HCT116 (cell line): ENCODE measurements at regions not wholly inside any gene's neighbourhood (a gene's known extent, or its start where the extent isn't known, plus 50 kb on each side); places are given as distances from the start of the nearest gene placed in this dataset.

Experiments
- ATAC-seq: fragments of 200-7000 bp; cut with Tn5 transposase; 2 replicates; pipeline ENCODE4 v1.9.1; 2020; ENCODE audit warnings: mild to moderate bottlenecking, moderate library complexity
- BruUV-seq: library from RNA; stranded (reverse); fragments of 400-500 nt; replicated peaks from 2 replicates; lab custom pipeline; 2021; lab: Mats Ljungman, UMichigan
- CTCF ChIA-PET: fragments of 300-600 bp; sonication (Branson Sonifier 250); formaldehyde crosslinking; loops from one replicate; lab custom pipeline; 2021; ENCODE audit warnings: antibody characterized with exemption; lab: Charles Lee
- POLR2A ChIA-PET: fragments of 300-600, 350-600 bp; sonication (Branson Sonifier 250); formaldehyde crosslinking; loops from one replicate; lab custom pipeline; 2021; ENCODE audit warnings: antibody characterized with exemption; lab: Charles Lee
- RAD21 ChIA-PET, 2 experiments: fragments of 300-600 bp; sonication (Branson Sonifier 250); formaldehyde crosslinking; loops; one replicate each; lab custom pipeline; 2023; ENCODE audit warnings: low total read pairs in 2 of 2; ENCODE audit not compliant: uncharacterized antibody in 2 of 2, unreplicated experiment in 2 of 2, low non-redundant PET in 1 of 2; lab: Charles Lee
- DNase-seq: peaks from one replicate; pipeline ENCODE4 v3.0.0-alpha.2; 2010; ENCODE audit warnings: low read depth, low spot score
- H2AFZ ChIP-seq: fragments of 200-600 bp; shearing (Covaris generic), sonication (generic); 2 replicates; pipeline ENCODE4 v1.6.1; 2017; ENCODE audit warnings: low read depth, mixed run types, mixed read lengths, antibody characterized with exemption, low read length; ENCODE audit not compliant: poor library complexity, severe bottlenecking
- H3K27ac ChIP-seq: 2 replicates; pipeline ENCODE4 v1.5.1; 2012; ENCODE audit warnings: low read depth, low read length
- H3K27me3 ChIP-seq: fragments of 200-600 bp; sonication (generic); 2 replicates; pipeline ENCODE4 v1.6.1; 2016; ENCODE audit warnings: mixed run types, low read length, mixed read lengths; ENCODE audit not compliant: insufficient read depth
- H3K36me3 ChIP-seq, 2 experiments: fragments of 200-500 bp in 1 of 2; fragments of 200-600 bp in 1 of 2; sonication (Bioruptor generic) in 1 of 2; sonication (generic) in 1 of 2; 2 replicates each; pipeline versions ENCODE4 v1.5.1 to v1.6.1; 2014 to 2016; ENCODE audit warnings: low read length in 2 of 2, inconsistent platforms in 1 of 2, mixed read lengths in 1 of 2, mixed run types in 1 of 2; ENCODE audit not compliant: insufficient read depth in 2 of 2, control insufficient read depth in 1 of 2
- H3K4me1 ChIP-seq, 2 experiments: fragments of 200-600 bp in 1 of 2; sonication (generic) in 1 of 2; 2 replicates each; pipeline versions ENCODE4 v1.5.1 to v1.6.1; 2012 to 2017; ENCODE audit warnings: low read length in 2 of 2, inconsistent platforms in 1 of 2, mild to moderate bottlenecking in 1 of 2, mixed read lengths in 1 of 2, mixed run types in 1 of 2, moderate library complexity in 1 of 2; ENCODE audit not compliant: insufficient read depth in 2 of 2, control insufficient read depth in 1 of 2
- H3K4me2 ChIP-seq: fragments of 200-600 bp; sonication (generic); 2 replicates; pipeline ENCODE4 v1.6.1; 2017; ENCODE audit warnings: mixed run types, low read length, mixed read lengths
- H3K4me3 ChIP-seq, 2 experiments: fragments of 200-600 bp in 1 of 2; sonication (generic) in 1 of 2; replicated peaks in 1 of 2; 2 replicates each; pipeline ENCODE4 v1.5.1; 2011 to 2016; ENCODE audit warnings: low read length in 2 of 2, control low read depth in 1 of 2, low read depth in 1 of 2, mild to moderate bottlenecking in 1 of 2, mixed read lengths in 1 of 2, mixed run types in 1 of 2
- H3K79me2 ChIP-seq: fragments of 200-600 bp; sonication (generic); 2 replicates; pipeline ENCODE4 v1.6.1; 2017; ENCODE audit warnings: mild to moderate bottlenecking, mixed run types, low read length, moderate library complexity, mixed read lengths; ENCODE audit not compliant: insufficient read depth
- H3K9ac ChIP-seq: fragments of 200-600 bp; sonication (generic); 2 replicates; pipeline ENCODE4 v1.6.1; 2016; ENCODE audit warnings: low read length, mixed read lengths
- H3K9me2 ChIP-seq: fragments of 200-600 bp; sonication (generic), shearing (Covaris generic); 2 replicates; pipeline ENCODE4 v1.6.1; 2017; ENCODE audit warnings: mixed run types, mild to moderate bottlenecking, moderate library complexity; ENCODE audit not compliant: insufficient read depth
- H3K9me3 ChIP-seq, 2 experiments: fragments of 200-500 bp in 1 of 2; fragments of 200-600 bp in 1 of 2; sonication (Bioruptor generic) in 1 of 2; sonication (generic) in 1 of 2; 2 replicates each; pipeline ENCODE4 v1.6.1; 2014 to 2017; ENCODE audit warnings: low read length in 2 of 2, mixed read lengths in 2 of 2, inconsistent platforms in 1 of 2, low read depth in 1 of 2, mild to moderate bottlenecking in 1 of 2, mixed run types in 1 of 2, moderate library complexity in 1 of 2; ENCODE audit not compliant: control insufficient read depth in 1 of 2, insufficient read depth in 1 of 2
- H4K20me1 ChIP-seq: fragments of 200-600 bp; sonication (generic), shearing (Covaris generic); 2 replicates; pipeline ENCODE4 v1.6.1; 2017; ENCODE audit warnings: mixed run types, mild to moderate bottlenecking, moderate library complexity; ENCODE audit not compliant: insufficient read depth
- ATF3 ChIP-seq: IDR thresholded peaks from 2 replicates; pipeline ENCODE4 v1.6.1; 2012
- CTCF ChIP-seq, 3 experiments: fragments of 200-600 bp in 1 of 3; sonication (generic) in 1 of 3; IDR thresholded peaks in 2 of 3; conservative IDR thresholded peaks in 1 of 3; 2 replicates each; pipeline ENCODE4 v1.5.1; 2012 to 2017; ENCODE audit warnings: low read depth in 2 of 3, low read length in 2 of 3, antibody characterized with exemption in 1 of 3, borderline replicate concordance in 1 of 3, control low read depth in 1 of 3, mild to moderate bottlenecking in 1 of 3, mixed read lengths in 1 of 3, mixed run types in 1 of 3, moderate library complexity in 1 of 3; ENCODE audit not compliant: insufficient read depth in 1 of 3
- ELF1 ChIP-seq: IDR thresholded peaks from 2 replicates; pipeline ENCODE4 v1.6.1; 2012; ENCODE audit warnings: low read depth, borderline replicate concordance
- SRF ChIP-seq: IDR thresholded peaks from 2 replicates; pipeline ENCODE4 v1.6.1; 2012; ENCODE audit warnings: low read depth
- YY1 ChIP-seq: IDR thresholded peaks from 2 replicates; pipeline ENCODE4 v1.6.1; 2011; ENCODE audit warnings: low read length, low read depth, moderate library complexity, mild to moderate bottlenecking; ENCODE audit not compliant: insufficient replicate concordance; ENCODE audit errors: extremely low read depth
- intact Hi-C: fragments of 100-400 bp; cut with micrococcal nuclease; formaldehyde crosslinking; loops from 2 replicates; pipeline ENCODE4 v1.10.0; 2022

- no peaks in the 10 kb centered on the region; a peak in 1 of 4 replicates for H3K9me3 ChIP-seq
- H3K36me3 ChIP-seq, result no peaks in the 10 kb centered on the region
- H3K4me1 ChIP-seq, result no peaks in the 10 kb centered on the region
- H3K79me2 ChIP-seq, result no peaks in the 10 kb centered on the region
- H3K27ac ChIP-seq, result no peak overlapping the region
- H3K4me3 ChIP-seq, result no peak overlapping the region
- H3K9me2 ChIP-seq, result no peaks in the 10 kb centered on the region
- H2AFZ ChIP-seq, result no peak overlapping the region
- no TSS peak for BruUV-seq
- no peak for ATAC-seq
- no peak overlapping the region for H3K4me2 ChIP-seq
- CTCF ChIA-PET, result no interaction called here
- TF ChIP-seq ELF1, result no peak
- TF ChIP-seq, all 23 proteins: peak for 0
- DNase-seq, result no peak
- intact Hi-C loops, result no loop called here
- POLR2A ChIA-PET, result no interaction called here
- RAD21 ChIA-PET, result no interaction called here
- Histone ChIP-seq H4K20me1 (no peaks in the 10 kb centered on the region), H3K27me3 (no peaks in the 10 kb centered on the region), H3K9ac (no peak overlapping the region)
Observed at GRCh38 chr13:82011355-82011754, 1670.4 kb upstream of the SPRY2 start.

GRCh38 chr13:82010780-82011179 lies 1669.9 kb upstream of the SPRY2 start:
- DNase-seq, result no peak
- H3K79me2 ChIP-seq, result no peaks in the 10 kb centered on the region
- no peak overlapping the region for H3K4me2 ChIP-seq
- ChIA-PET RAD21 (no interaction called here), CTCF (no interaction called here)
- no peaks in the 10 kb centered on the region for H3K4me1 ChIP-seq
- no peak for ATAC-seq
- no peak overlapping the region for H3K4me3 ChIP-seq
- no peaks in the 10 kb centered on the region for H3K36me3 ChIP-seq
- no peaks in the 10 kb centered on the region for H3K27me3 ChIP-seq
- H3K9ac ChIP-seq, result no peak overlapping the region
- no peaks in the 10 kb centered on the region; a peak in 1 of 4 replicates for H3K9me3 ChIP-seq
- TF ChIP-seq SRF (no peak), ATF3 (no peak), YY1 (no peak), CTCF (IDR thresholded peaks at IDR 0.05 in 2 of 3, conservative IDR thresholded peaks at IDR 0.05 in 1 of 3; ENCODE audit: borderline replicate concordance in 1 of 3, insufficient read depth in 1 of 3, low read depth in 2 of 3, low read length in 2 of 3) (no peak)
- TF ChIP-seq, all 23 proteins: peak for 0
- Histone ChIP-seq H2AFZ (no peak overlapping the region), H4K20me1 (no peaks in the 10 kb centered on the region), H3K9me2 (no peaks in the 10 kb centered on the region), H3K27ac (no peak overlapping the region)
- intact Hi-C loops, result no loop called here
- no TSS peak for BruUV-seq
- POLR2A ChIA-PET, result no interaction called here
